Keratinocyte (primary cell): ENCODE measurements at regions not wholly inside any gene's neighbourhood (a gene's known extent, or its start where the extent isn't known, plus 50 kb on each side); places are given as distances from the start of the nearest gene placed in this dataset.

Source experiments
- DNase-seq: peaks from one replicate; pipeline ENCODE4 v3.0.0-alpha.2; 2011; ENCODE audit warnings: low read depth, missing footprints, low spot score
- FAIRE-seq: peaks from 2 replicates; lab custom pipeline; 2011; peaks lifted over from hg19 to GRCh38; lab: Jason Lieb, UNC
- H2AFZ ChIP-seq: 2 replicates; pipeline ENCODE4 v1.6.0; 2012; ENCODE audit warnings: low read length, control low read depth, inconsistent platforms; ENCODE audit not compliant: control insufficient read depth
- H3K27ac ChIP-seq: 2 replicates; pipeline ENCODE4 v1.5.1; 2011; ENCODE audit warnings: low read length; ENCODE audit not compliant: control insufficient read depth, insufficient read depth
- H3K27me3 ChIP-seq: 3 replicates; pipeline ENCODE4 v1.6.0; 2011; ENCODE audit warnings: low read length; ENCODE audit not compliant: control insufficient read depth, insufficient read depth; ENCODE audit errors: extremely low read depth
- H3K36me3 ChIP-seq, 2 experiments: 2 replicates in 1 of 2; 3 replicates in 1 of 2; pipeline ENCODE4 v1.5.1; 2011; ENCODE audit warnings: low read length in 2 of 2, mild to moderate bottlenecking in 1 of 2; ENCODE audit not compliant: control insufficient read depth in 2 of 2, insufficient read depth in 2 of 2; ENCODE audit errors: extremely low read depth in 1 of 2
- H3K4me1 ChIP-seq: 3 replicates; pipeline ENCODE4 v1.5.1; 2011; ENCODE audit warnings: low read length; ENCODE audit not compliant: control insufficient read depth, insufficient read depth; ENCODE audit errors: extremely low read depth
- H3K4me2 ChIP-seq: 3 replicates; pipeline ENCODE4 v1.6.0; 2011; ENCODE audit warnings: low read depth, low read length; ENCODE audit not compliant: control insufficient read depth, insufficient read depth; ENCODE audit errors: extremely low read depth
- H3K4me3 ChIP-seq, 3 experiments: fragments of 200-600 bp in 1 of 3; sonication (generic) in 1 of 3; 2 replicates in 2 of 3; 3 replicates in 1 of 3; pipeline ENCODE4 v1.5.1; 2011 to 2016; ENCODE audit warnings: low read length in 3 of 3, mild to moderate bottlenecking in 3 of 3, control low read depth in 2 of 3, inconsistent platforms in 1 of 3, low read depth in 1 of 3, mixed read lengths in 1 of 3, mixed run types in 1 of 3, moderate library complexity in 1 of 3; ENCODE audit not compliant: control insufficient read depth in 2 of 3, insufficient read depth in 2 of 3; ENCODE audit errors: extremely low read depth in 1 of 3
- H3K79me2 ChIP-seq: 2 replicates; pipeline ENCODE4 v1.6.0; 2012; ENCODE audit warnings: low read length; ENCODE audit not compliant: control insufficient read depth, insufficient read depth
- H3K9ac ChIP-seq: 3 replicates; pipeline ENCODE4 v1.6.0; 2011; ENCODE audit warnings: low read length; ENCODE audit not compliant: control insufficient read depth, insufficient read depth; ENCODE audit errors: extremely low read depth
- H3K9me1 ChIP-seq: 3 replicates; pipeline ENCODE4 v1.6.0; 2011; ENCODE audit warnings: low read length; ENCODE audit not compliant: control insufficient read depth, insufficient read depth; ENCODE audit errors: extremely low read depth
- H3K9me3 ChIP-seq: 2 replicates; pipeline ENCODE4 v1.5.1; 2012; ENCODE audit warnings: low read depth, low read length; ENCODE audit not compliant: control insufficient read depth
- H4K20me1 ChIP-seq: 3 replicates; pipeline ENCODE4 v1.6.0; 2011; ENCODE audit warnings: low read length; ENCODE audit not compliant: control insufficient read depth, insufficient read depth; ENCODE audit errors: extremely low read depth
- EZH2 ChIP-seq: IDR thresholded peaks from one replicate; pipeline ENCODE4 v1.6.1; 2012; ENCODE audit warnings: inconsistent platforms, mild to moderate bottlenecking, low read length, moderate library complexity
- dilution Hi-C: fragments of 300-500 bp; cut with MboI; formaldehyde crosslinking; loops from one replicate; pipeline ENCODE4 v1.7.0; 2020; ENCODE audit warnings: low sequenced_read_pairs; ENCODE audit not compliant: extremely low pct_ligation_motif_present
- TF ChIP-seq, protein P1 (sequence below), 3 experiments: IDR thresholded peaks in 1 of 3; conservative IDR thresholded peaks in 1 of 3; optimal IDR thresholded peaks in 1 of 3; 2 replicates in 2 of 3; 3 replicates in 1 of 3; pipeline versions ENCODE3 to v1.5.1; 2011; ENCODE audit warnings: low read length in 3 of 3, mild to moderate bottlenecking in 3 of 3, moderate library complexity in 2 of 3, control low read depth in 1 of 3, inconsistent platforms in 1 of 3; ENCODE audit not compliant: insufficient read depth in 2 of 3; ENCODE audit errors: extremely low read depth in 1 of 3

DNA sequence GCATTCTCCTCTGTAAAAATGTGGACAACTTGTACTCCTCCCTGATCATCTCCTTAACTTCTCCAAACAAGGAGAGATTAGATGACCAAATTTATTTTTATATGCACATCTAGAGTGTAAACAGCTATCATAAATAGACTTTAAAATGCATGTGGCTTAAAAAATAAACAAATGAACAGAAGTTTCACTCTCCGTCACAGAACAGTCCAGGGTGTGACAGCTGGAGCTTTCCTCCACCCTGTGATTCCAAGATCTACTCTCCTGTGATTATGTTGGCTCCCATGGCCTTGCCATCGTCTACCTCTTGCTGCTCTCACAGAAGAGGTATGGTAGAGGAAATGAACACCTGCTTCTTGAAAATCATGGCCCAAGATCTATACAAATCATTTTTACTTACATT is 560.2 kb downstream of the TOX3 start:
- FAIRE-seq (no peak), DNase-seq (no peak)
- Histone ChIP-seq H3K79me2 (no peaks in the 10 kb centered on the region), H3K9ac (no peak overlapping the region), H2AFZ (no peak overlapping the region), H3K9me1 (no peaks in the 10 kb centered on the region), H3K9me3 (no peaks in the 10 kb centered on the region), H3K27me3 (no peaks in the 10 kb centered on the region), H3K4me2 (no peak overlapping the region), H3K36me3 (no peaks in the 10 kb centered on the region), H3K4me3 (no peak overlapping the region), H3K4me1 (peaks cover 14% of the 10 kb centered on the region), H4K20me1 (no peaks in the 10 kb centered on the region), H3K27ac (no peak overlapping the region)
- TF ChIP-seq, protein P1, sequence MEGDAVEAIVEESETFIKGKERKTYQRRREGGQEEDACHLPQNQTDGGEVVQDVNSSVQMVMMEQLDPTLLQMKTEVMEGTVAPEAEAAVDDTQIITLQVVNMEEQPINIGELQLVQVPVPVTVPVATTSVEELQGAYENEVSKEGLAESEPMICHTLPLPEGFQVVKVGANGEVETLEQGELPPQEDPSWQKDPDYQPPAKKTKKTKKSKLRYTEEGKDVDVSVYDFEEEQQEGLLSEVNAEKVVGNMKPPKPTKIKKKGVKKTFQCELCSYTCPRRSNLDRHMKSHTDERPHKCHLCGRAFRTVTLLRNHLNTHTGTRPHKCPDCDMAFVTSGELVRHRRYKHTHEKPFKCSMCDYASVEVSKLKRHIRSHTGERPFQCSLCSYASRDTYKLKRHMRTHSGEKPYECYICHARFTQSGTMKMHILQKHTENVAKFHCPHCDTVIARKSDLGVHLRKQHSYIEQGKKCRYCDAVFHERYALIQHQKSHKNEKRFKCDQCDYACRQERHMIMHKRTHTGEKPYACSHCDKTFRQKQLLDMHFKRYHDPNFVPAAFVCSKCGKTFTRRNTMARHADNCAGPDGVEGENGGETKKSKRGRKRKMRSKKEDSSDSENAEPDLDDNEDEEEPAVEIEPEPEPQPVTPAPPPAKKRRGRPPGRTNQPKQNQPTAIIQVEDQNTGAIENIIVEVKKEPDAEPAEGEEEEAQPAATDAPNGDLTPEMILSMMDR (optimal IDR thresholded peaks at IDR 0.05 in 1 of 3, IDR thresholded peaks at IDR 0.05 in 1 of 3, conservative IDR thresholded peaks at IDR 0.05 in 1 of 3; ENCODE audit: extremely low read depth in 1 of 3, insufficient read depth in 2 of 3, low read length in 3 of 3) = no peak
- no peak for TF ChIP-seq EZH2
- dilution Hi-C loops = no loop called here

DNA sequence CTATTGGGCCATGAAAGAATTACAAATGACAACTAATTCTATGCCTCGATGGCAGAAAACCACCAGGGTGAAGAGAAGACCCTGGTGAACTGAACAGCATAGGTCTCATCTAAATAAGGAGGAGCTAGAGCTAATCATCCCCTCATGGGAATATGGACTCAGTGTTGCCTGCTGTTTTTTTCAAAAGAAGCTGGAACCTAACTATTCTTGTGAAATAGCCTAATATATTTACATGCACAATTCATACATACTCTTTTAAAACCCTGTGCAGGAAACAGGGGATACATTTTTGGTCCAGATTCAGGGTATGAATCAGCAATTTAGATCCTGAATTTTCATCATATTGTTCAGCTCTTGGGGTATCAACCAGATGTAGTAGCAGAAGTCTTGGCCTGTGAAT is 560.6 kb downstream of the TOX3 start:
- no peak for TF ChIP-seq EZH2
- TF ChIP-seq, protein P1 (optimal IDR thresholded peaks at IDR 0.05 in 1 of 3, IDR thresholded peaks at IDR 0.05 in 1 of 3, conservative IDR thresholded peaks at IDR 0.05 in 1 of 3; ENCODE audit: extremely low read depth in 1 of 3, insufficient read depth in 2 of 3, low read length in 3 of 3) = no peak
- dilution Hi-C loops = no loop called here
- no peaks in the 10 kb centered on the region for H3K79me2 ChIP-seq
- no peak overlapping the region for H3K4me2 ChIP-seq
- no peaks in the 10 kb centered on the region for H3K27me3 ChIP-seq
- no peaks in the 10 kb centered on the region for H3K36me3 ChIP-seq
- DNase-seq = no peak
- H3K9me3 ChIP-seq = no peaks in the 10 kb centered on the region
- H3K4me3 ChIP-seq = no peak overlapping the region
- H3K9me1 ChIP-seq = no peaks in the 10 kb centered on the region
- no peak overlapping the region for H2AFZ ChIP-seq
- no peak overlapping the region for H3K27ac ChIP-seq
- peaks cover 14% of the 10 kb centered on the region for H3K4me1 ChIP-seq
- no peak overlapping the region for H3K9ac ChIP-seq
- FAIRE-seq = no peak
- H4K20me1 ChIP-seq = no peaks in the 10 kb centered on the region
